ENCODE measurements at regions not wholly inside any gene's neighbourhood (a gene's known extent, or its start where the extent isn't known, plus 50 kb on each side); places are given as distances from the start of the nearest gene placed in this dataset.

DNA sequence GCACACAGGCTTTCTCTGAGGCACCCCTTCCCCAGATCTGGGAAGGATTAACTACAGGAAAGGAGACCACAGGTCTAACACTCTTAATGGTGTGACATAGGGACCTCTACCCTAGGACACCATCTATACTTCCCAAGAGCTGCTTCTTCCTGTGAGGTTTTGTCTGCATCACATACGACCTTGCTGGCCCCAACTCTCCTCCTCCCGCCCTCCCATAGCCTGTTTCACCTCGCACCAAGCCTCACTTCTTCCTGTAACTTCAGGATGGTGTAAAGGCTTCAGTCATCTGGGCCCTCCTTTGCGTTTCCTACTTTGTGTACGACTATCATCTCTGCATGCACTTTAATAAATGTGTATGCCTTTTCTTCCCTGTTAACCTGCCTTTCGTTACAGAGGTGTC, 274.3 kb downstream of the KLF6 start:
- TF ChIP-seq, protein P1, sequence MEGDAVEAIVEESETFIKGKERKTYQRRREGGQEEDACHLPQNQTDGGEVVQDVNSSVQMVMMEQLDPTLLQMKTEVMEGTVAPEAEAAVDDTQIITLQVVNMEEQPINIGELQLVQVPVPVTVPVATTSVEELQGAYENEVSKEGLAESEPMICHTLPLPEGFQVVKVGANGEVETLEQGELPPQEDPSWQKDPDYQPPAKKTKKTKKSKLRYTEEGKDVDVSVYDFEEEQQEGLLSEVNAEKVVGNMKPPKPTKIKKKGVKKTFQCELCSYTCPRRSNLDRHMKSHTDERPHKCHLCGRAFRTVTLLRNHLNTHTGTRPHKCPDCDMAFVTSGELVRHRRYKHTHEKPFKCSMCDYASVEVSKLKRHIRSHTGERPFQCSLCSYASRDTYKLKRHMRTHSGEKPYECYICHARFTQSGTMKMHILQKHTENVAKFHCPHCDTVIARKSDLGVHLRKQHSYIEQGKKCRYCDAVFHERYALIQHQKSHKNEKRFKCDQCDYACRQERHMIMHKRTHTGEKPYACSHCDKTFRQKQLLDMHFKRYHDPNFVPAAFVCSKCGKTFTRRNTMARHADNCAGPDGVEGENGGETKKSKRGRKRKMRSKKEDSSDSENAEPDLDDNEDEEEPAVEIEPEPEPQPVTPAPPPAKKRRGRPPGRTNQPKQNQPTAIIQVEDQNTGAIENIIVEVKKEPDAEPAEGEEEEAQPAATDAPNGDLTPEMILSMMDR (IDR thresholded peaks at IDR 0.05; ENCODE audit: control insufficient read depth, extremely low read depth, insufficient read depth) = no peak
- H3K4me3 ChIP-seq (ENCODE audit: low read depth, low read length) = no peak overlapping the region
- DNase-seq (ENCODE audit: low read depth) = no peak

DNA sequence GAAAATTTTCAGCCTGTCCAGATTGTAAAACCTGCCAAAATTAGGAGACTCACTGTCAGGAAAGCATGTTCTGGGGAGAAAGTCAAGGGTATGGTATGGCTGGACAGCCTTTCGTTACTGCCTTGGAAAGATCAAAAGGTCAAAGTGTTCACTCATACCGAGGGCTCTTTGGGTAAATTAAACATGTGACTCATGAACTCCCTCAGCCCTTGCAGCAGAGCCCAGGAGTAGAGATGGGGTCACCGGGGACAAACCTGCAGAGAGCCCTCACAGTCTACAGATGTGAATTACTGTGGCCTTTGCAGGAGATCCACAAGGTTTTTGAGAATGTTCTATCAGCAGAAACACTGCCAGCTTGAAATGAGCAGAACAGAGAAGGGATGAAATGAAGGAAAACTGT, 275.7 kb downstream of the KLF6 start:
- TF ChIP-seq, protein P1 (IDR thresholded peaks at IDR 0.05; ENCODE audit: control insufficient read depth, extremely low read depth, insufficient read depth) = no peak

DNA sequence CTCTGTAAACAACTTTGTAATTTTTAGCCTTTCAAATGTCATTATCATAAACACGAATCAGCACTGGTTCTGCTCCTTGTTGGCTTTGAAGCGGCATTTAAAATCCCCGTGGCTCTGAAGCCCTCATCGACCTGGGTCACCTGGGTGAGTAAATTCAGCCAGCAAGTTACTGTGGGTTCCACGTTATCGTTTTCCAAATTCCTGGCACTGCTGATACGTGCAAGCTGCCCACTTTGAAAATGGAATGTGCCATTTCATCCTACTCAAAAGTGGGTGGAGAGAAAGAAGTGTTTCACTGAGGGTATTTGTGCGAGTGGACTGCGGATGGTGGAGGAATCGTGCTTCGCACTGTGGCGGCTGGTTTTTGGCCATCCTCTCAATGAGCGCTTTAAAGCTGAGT, 281.7 kb downstream of the KLF6 start:
- no peak for DNase-seq (ENCODE audit: low read depth)
- H3K4me3 ChIP-seq (ENCODE audit: low read depth, low read length) = no peak overlapping the region
- TF ChIP-seq, protein P1 (IDR thresholded peaks at IDR 0.05; ENCODE audit: control insufficient read depth, extremely low read depth, insufficient read depth) = no peak

More for the DNA sequence above, 275.7 kb downstream of the KLF6 start:
- no peak overlapping the region for H3K4me3 ChIP-seq (ENCODE audit: low read depth, low read length)
- no peak for DNase-seq (ENCODE audit: low read depth)

DNA sequence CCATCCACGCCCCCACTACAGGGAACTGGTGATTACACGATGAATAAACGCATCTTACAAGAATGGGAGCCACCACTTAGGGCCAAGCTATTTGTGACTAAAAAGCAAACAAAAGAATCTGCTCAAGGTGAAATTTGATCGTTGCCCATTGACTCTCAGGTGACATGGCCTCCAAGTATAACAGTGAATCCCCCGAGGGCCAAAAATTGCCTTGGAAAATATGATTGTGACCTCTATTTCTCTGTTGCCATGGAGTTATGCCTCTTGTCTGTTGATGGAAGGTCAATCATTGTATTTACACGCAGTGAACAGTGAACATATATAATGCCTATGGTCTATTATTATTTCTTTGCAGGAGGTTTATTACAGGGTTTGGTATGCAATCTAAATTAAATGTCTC, 282.3 kb downstream of the KLF6 start:
- DNase-seq (ENCODE audit: low read depth) = no peak

GRCh38 chr10:3500408-3500856, 284.6 kb downstream of the KLF6 start:
- H3K4me3 ChIP-seq (ENCODE audit: low read depth, low read length) = no peak overlapping the region
- DNase-seq (ENCODE audit: low read depth) = no peak
- TF ChIP-seq, protein P1 (IDR thresholded peaks at IDR 0.05; ENCODE audit: control insufficient read depth, extremely low read depth, insufficient read depth) = no peak

More for the DNA sequence above, 282.3 kb downstream of the KLF6 start:
- TF ChIP-seq, protein P1 (IDR thresholded peaks at IDR 0.05; ENCODE audit: control insufficient read depth, extremely low read depth, insufficient read depth) = no peak
- H3K4me3 ChIP-seq (ENCODE audit: low read depth, low read length) = no peak overlapping the region

- DNase-seq (ENCODE audit: low read depth) = no peak
- H3K4me3 ChIP-seq (ENCODE audit: low read depth, low read length) = no peak overlapping the region
- TF ChIP-seq, protein P1 (IDR thresholded peaks at IDR 0.05; ENCODE audit: control insufficient read depth, extremely low read depth, insufficient read depth) = no peak
These were observed 285.9 kb downstream of the KLF6 start for GRCh38 chr10:3499120-3499519.

GRCh38 chr10:3497581-3497980, 287.4 kb downstream of the KLF6 start:
- DNase-seq (ENCODE audit: low read depth) = no peak
- TF ChIP-seq, protein P1 (IDR thresholded peaks at IDR 0.05; ENCODE audit: control insufficient read depth, extremely low read depth, insufficient read depth) = no peak
- no peak overlapping the region for H3K4me3 ChIP-seq (ENCODE audit: low read depth, low read length)

Data from LNCaP clone FGC (cell line).